ENCODE measurements at regions not wholly inside any gene's neighbourhood (a gene's known extent, or its start where the extent isn't known, plus 50 kb on each side); places are given as distances from the start of the nearest gene placed in this dataset.

DNA sequence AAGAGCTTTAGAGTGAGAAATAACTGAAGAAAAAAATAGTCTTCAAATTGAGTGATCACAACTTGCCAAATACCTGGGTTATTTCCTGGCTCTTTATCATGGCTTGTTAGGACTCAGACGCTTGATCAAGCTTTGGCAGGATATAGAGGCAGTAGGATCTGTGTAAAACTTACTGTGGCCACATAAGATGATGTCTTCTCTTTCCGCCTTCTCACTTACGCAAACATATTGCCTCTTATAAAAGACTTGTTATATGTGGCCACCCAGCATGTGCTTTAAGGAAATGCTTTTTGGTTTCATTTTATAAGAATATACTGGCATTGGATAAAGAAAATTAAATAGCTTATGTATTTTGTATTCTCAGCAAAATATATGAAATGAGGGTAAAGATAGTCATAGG is 101.8 kb upstream of the AKIRIN2 start:
- DNase-seq (ENCODE audit: low spot score) = no peak
- TF ChIP-seq, protein P1, sequence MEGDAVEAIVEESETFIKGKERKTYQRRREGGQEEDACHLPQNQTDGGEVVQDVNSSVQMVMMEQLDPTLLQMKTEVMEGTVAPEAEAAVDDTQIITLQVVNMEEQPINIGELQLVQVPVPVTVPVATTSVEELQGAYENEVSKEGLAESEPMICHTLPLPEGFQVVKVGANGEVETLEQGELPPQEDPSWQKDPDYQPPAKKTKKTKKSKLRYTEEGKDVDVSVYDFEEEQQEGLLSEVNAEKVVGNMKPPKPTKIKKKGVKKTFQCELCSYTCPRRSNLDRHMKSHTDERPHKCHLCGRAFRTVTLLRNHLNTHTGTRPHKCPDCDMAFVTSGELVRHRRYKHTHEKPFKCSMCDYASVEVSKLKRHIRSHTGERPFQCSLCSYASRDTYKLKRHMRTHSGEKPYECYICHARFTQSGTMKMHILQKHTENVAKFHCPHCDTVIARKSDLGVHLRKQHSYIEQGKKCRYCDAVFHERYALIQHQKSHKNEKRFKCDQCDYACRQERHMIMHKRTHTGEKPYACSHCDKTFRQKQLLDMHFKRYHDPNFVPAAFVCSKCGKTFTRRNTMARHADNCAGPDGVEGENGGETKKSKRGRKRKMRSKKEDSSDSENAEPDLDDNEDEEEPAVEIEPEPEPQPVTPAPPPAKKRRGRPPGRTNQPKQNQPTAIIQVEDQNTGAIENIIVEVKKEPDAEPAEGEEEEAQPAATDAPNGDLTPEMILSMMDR (IDR thresholded peaks at IDR 0.05) = no peak
- Histone ChIP-seq H3K4me3 (no peak overlapping the region), H3K27ac (no peak overlapping the region)

DNA sequence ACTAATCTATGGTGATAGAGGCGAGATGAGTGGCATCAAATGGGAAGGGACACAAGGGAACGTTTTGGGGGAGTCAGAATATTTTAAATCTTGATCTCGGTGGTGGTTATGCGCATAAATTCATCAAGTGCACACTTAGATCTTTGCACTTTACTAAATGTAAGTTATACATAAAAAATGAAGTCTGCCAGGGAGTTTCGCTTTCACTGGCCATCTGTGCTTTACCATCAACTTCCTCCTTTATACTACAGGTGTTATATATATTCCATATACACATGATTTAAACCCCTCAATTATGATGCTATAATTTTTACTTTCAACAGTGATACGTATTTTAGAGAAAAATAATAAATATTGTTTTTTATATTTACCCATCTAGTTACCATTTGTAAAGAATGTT is 97.6 kb upstream of the AKIRIN2 start:
- no peak for DNase-seq (ENCODE audit: low spot score)
- TF ChIP-seq, protein P1 (IDR thresholded peaks at IDR 0.05) = no peak
- H3K27ac ChIP-seq = no peak overlapping the region
- H3K4me3 ChIP-seq = no peak overlapping the region

DNA sequence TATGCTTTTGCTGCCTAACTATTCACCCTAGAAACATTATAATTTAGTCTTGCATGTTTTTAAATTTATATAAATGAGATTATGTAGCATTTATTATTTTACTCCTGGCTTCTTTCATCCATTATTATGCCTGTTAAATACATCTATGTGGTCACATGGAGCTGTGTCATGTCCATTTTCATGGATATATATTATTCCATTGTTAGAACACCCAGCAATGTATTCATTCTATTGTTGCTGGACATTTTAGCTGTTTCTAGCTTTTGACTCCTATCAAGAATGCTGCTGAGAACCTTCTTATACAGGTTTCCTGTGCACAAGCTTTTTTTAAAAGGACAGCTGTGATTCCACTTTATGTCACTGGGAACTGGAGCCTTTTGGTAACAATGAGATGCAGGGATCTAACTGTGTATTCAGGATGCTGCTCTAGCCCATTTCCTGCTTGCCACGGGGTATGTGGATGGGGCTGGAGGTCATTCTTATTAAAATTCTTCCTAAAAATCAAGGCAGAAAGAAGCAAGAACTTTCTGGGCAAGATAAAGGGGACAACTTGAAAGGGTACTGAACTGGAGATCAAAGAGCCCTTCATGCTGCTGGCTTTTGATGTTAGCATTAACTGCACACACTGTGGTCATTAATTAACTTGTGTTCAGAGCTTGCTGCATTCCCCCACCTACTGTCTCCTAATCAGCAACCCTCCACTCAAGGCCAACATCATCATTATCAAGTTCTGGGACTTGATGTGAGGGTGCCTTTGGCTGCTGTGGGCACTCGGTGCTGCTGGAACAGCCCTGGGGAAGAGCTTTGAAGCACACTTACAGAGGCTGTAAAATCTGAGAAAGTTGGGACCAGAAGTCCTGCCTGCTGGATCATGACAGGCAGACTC is 96.6 kb upstream of the AKIRIN2 start:
- no peak overlapping the region for H3K27ac ChIP-seq
- no peak for DNase-seq (ENCODE audit: low spot score)
- TF ChIP-seq, protein P1 (IDR thresholded peaks at IDR 0.05) = no peak

DNA sequence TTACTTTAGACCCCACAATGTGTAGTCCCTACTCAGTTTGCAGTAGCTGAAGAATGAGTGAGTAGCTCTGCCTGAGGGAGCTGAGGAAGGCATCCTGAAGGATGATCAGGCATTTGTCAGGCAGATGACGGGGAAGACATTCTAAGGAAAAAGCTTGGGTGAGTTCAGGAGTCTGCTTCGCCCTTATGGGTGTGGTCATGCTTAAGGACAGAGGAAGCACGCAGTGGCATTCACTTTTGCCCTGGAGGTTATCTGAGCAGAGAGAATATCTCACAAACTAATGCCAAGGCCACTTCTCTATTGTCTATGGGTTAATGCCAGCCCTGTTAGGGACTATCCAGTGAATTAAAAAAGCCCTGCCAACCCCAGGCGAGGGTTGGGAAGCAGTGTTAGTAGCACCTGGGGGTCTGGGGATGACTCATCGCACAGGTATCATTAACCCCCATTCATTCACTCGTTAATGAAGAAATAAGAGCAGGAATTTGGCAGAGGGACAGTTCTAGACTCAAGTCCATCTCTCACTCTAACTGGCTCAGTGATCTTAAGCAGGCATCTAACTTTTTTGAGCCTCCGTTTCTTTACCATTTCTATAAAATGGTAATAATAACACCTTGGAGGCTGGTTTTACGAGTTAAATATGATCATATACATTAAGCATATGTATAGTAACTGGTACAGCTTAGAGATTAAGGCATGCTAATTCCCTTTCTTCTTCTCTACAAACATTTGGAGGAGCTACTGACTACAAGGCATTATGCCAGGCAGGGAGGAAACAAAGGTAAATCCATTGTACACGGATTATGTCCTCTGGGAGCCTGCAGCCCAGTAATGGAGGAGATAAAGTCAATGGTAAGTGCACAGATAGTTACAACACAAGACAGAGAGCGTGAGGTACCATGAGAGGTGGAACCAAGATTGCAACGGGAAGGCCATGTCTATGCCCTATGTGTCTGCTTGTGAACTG is 93.2 kb upstream of the AKIRIN2 start:
- TF ChIP-seq, protein P1 (IDR thresholded peaks at IDR 0.05) = no peak
- no peak for DNase-seq (ENCODE audit: low spot score)
- Histone ChIP-seq H3K27ac (no peak overlapping the region), H3K4me3 (no peak overlapping the region)

More for the DNA sequence above, 96.6 kb upstream of the AKIRIN2 start:
- H3K4me3 ChIP-seq = no peak overlapping the region

DNA sequence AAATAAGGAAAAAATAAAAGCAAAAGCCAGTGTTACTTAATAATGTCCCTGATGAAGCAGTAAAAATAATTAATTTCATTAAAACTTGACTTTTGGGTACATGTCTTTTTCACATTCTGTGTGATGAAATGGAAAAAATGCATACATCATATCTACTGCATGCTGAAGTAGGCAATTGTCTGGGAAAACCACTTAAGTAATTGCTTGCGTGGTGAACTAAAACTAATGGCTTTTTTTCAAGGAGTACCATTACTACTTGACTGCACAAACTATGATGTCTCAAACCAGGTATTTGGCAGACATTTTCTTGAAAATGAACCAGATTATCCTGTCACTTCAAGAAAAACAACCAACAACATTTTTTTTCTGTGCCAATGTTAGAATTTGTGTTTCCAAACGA is 91.3 kb upstream of the AKIRIN2 start:
- no peak overlapping the region for H3K4me3 ChIP-seq
- TF ChIP-seq, protein P1 (IDR thresholded peaks at IDR 0.05) = no peak
- H3K27ac ChIP-seq = no peak overlapping the region
- no peak for DNase-seq (ENCODE audit: low spot score)

DNA sequence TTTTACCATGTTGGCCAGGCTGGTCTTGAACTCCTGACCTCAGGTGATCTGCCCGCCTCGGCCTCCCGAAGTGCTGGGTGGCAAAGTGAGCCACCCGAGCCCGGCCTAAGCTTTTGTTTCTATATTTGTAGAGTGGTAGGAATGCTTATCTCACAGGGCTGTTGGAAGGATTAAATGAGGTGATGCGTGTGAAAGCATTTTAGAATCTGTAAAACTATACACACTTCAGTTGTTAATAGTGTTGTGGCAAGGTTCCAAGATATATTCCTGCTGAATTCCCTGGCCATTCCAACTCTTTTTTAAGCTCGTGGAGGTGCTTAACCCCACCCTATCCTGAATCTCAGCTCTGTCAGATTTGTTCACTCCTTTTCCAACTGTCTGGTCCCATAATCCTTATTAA is 89.9 kb upstream of the AKIRIN2 start:
- TF ChIP-seq, protein P1 (IDR thresholded peaks at IDR 0.05) = no peak
- Histone ChIP-seq H3K27ac (no peak overlapping the region), H3K4me3 (no peak overlapping the region)
- DNase-seq (ENCODE audit: low spot score) = no peak

Data from coronary artery (tissue), 2 donors.